ENCODE measurements at regions not wholly inside any gene's neighbourhood (a gene's known extent, or its start where the extent isn't known, plus 50 kb on each side); places are given as distances from the start of the nearest gene placed in this dataset.

DNA sequence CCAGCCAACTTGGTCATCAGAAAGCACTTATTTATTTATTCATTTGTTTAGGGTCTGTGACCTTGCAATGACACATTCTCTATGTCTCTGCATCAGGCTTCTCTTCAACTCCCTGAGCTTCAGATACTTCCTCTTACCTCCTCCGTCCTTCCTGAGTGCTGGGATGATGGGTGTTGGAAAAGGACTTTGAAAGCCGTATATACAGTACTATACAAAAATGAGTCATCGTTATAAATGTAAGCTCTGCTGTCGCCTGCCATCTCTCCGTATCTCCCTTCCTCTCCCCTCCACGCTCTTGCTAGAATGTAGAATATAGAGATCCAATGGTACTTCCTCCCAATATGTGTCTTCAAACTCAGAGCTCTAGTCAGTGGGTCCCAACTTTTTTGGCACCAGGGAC is 91.9 kb upstream of the SALL4 start:
- H3K4me1 ChIP-seq (ENCODE audit: low read depth) = peaks cover 5% of the 10 kb centered on the region
- no peak for DNase-seq (ENCODE audit: low read depth in 1 of 2, low spot score in 1 of 2)
- no peaks in the 10 kb centered on the region for H3K9me3 ChIP-seq (ENCODE audit: low read depth)

DNA sequence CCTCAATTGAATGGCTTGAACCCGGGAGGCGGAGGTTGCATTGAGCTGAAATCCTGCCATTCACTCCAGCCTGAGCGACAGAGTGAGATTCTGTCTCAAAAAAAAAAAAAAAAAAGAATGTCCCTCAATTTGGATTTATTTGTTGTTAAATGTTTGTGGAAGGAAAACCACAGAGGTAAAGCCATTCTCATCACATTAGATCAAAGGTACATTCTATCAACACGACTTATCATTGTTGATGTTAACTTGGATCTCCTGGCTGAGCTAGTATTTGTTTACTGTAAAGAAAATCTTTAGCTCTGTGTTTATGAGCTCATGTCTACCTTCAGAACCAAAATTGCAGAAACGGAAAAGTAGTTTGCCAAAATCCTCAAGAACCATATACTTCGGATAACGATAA is 91.4 kb upstream of the SALL4 start:
- Histone ChIP-seq H3K27ac (no peak overlapping the region), H3K27me3 (no peaks in the 10 kb centered on the region), H3K36me3 (no peaks in the 10 kb centered on the region), H3K4me3 (no peak overlapping the region), H3K9me3 (ENCODE audit: low read depth) (no peaks in the 10 kb centered on the region), H3K4me1 (ENCODE audit: low read depth) (peaks cover 5% of the 10 kb centered on the region)
- no peak for DNase-seq (ENCODE audit: low read depth in 1 of 2, low spot score in 1 of 2)
- TF ChIP-seq, protein P1, sequence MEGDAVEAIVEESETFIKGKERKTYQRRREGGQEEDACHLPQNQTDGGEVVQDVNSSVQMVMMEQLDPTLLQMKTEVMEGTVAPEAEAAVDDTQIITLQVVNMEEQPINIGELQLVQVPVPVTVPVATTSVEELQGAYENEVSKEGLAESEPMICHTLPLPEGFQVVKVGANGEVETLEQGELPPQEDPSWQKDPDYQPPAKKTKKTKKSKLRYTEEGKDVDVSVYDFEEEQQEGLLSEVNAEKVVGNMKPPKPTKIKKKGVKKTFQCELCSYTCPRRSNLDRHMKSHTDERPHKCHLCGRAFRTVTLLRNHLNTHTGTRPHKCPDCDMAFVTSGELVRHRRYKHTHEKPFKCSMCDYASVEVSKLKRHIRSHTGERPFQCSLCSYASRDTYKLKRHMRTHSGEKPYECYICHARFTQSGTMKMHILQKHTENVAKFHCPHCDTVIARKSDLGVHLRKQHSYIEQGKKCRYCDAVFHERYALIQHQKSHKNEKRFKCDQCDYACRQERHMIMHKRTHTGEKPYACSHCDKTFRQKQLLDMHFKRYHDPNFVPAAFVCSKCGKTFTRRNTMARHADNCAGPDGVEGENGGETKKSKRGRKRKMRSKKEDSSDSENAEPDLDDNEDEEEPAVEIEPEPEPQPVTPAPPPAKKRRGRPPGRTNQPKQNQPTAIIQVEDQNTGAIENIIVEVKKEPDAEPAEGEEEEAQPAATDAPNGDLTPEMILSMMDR (IDR thresholded peaks at IDR 0.05; ENCODE audit: low read depth, low read length) = no peak

More for the DNA sequence above, 91.9 kb upstream of the SALL4 start:
- Histone ChIP-seq H3K27me3 (no peaks in the 10 kb centered on the region), H3K27ac (no peak overlapping the region), H3K36me3 (no peaks in the 10 kb centered on the region), H3K4me3 (no peak overlapping the region)
- TF ChIP-seq, protein P1 (IDR thresholded peaks at IDR 0.05; ENCODE audit: low read depth, low read length) = no peak

DNA sequence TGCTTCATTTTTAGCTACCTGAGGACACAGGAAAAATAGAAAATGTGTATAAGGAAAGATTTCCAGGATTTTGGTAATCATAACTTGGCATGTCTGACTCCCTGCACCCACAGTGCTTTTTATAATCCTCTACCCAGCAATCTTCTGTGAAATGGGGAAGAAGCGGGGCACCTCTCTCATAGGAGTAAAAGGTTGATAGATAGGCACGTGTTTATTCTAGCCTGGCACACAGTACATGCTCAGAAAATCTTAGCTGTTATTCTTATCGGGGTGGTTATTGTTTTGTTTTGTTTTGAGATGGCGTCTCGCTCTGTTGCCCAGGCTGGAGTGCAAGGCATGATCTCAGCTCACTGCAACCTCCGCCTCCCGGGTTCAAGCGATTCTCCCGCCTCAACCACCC is 87.7 kb upstream of the SALL4 start:
- DNase-seq (ENCODE audit: low read depth in 1 of 2, low spot score in 1 of 2) = no peak
- H3K36me3 ChIP-seq = no peaks in the 10 kb centered on the region
- no peak overlapping the region for H3K27ac ChIP-seq
- H3K27me3 ChIP-seq = no peaks in the 10 kb centered on the region
- H3K9me3 ChIP-seq (ENCODE audit: low read depth) = no peaks in the 10 kb centered on the region
- peaks cover 5% of the 10 kb centered on the region for H3K4me1 ChIP-seq (ENCODE audit: low read depth)
- TF ChIP-seq, protein P1 (IDR thresholded peaks at IDR 0.05; ENCODE audit: low read depth, low read length) = no peak
- no peak overlapping the region for H3K4me3 ChIP-seq

DNA sequence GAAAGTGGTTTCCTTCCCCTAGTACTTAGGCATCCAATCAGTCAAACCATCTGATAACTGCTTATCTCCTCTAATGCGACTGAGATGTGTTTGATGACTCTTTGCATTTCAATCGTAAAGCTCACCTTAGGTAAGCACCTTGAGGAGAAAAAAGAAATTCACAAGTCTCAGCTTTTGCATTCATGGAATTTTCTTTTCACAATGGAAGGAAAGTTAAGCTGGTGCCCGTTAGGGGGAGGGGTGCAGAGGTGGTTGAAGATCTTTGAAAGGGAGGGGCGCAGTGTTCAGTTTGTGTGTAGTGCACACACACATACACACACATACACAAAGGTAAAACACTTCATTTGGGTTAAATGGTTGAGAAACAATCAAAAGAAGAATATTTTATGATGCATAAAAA is 87.1 kb upstream of the SALL4 start:
- Histone ChIP-seq H3K4me1 (ENCODE audit: low read depth) (peaks cover 5% of the 10 kb centered on the region), H3K27ac (no peak overlapping the region), H3K27me3 (no peaks in the 10 kb centered on the region), H3K36me3 (no peaks in the 10 kb centered on the region), H3K4me3 (no peak overlapping the region), H3K9me3 (ENCODE audit: low read depth) (no peaks in the 10 kb centered on the region)
- no peak for DNase-seq (ENCODE audit: low read depth in 1 of 2, low spot score in 1 of 2)
- TF ChIP-seq, protein P1 (IDR thresholded peaks at IDR 0.05; ENCODE audit: low read depth, low read length) = no peak

DNA sequence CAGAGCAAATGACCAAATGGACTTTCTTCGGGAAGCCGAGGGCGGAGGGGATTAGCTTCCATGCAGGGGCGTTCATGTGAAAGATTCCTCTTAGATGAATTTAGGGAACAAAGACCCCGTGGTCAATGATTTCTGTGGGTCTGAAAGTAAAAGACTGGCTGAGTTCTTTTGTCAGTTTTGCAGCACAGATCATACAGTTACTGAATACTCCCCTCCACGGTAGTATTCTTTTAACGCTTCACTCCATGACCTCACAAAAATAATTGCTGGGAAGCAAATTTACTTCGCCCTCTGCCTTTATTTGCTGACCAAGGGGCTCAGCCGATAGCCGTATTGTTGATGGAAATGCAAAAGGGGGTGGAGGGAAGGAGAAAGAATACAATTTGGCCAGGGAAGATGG is 86.0 kb upstream of the SALL4 start:
- Histone ChIP-seq H3K4me3 (no peak overlapping the region), H3K27me3 (no peaks in the 10 kb centered on the region), H3K36me3 (no peaks in the 10 kb centered on the region), H3K4me1 (ENCODE audit: low read depth) (peaks cover 5% of the 10 kb centered on the region), H3K27ac (no peak overlapping the region), H3K9me3 (ENCODE audit: low read depth) (no peaks in the 10 kb centered on the region)
- TF ChIP-seq, protein P1 (IDR thresholded peaks at IDR 0.05; ENCODE audit: low read depth, low read length) = no peak
- no peak for DNase-seq (ENCODE audit: low read depth in 1 of 2, low spot score in 1 of 2)

Measured in cardiac muscle cell (in vitro differentiated cells and primary cell).